ENCODE measurements at regions not wholly inside any gene's neighbourhood (a gene's known extent, or its start where the extent isn't known, plus 50 kb on each side); places are given as distances from the start of the nearest gene placed in this dataset.
A peak's percentile ranks its signal among the peaks of the same experiment; 100 is the strongest.

DNA sequence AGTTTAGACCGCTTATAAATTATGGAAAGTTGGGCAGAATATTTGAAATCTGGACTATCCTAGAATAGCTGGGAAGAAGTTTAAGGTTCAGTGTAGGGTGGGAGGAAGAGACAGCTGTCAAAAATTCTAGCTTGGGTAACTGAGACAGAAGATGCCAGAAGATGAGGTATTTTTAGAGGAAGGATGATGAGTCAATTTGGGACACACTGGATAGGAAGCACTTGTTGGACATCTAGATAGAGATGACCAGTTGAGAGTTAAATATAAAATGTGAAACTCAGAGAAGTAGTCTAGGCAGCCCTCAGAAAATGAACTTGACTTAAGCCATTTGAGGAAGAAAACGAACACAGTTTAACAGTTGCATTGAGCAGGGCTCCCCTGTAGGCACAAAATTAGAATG is 137.9 kb upstream of the MAP9 start:
- no peak for DNase-seq (ENCODE audit: low spot score)

DNA sequence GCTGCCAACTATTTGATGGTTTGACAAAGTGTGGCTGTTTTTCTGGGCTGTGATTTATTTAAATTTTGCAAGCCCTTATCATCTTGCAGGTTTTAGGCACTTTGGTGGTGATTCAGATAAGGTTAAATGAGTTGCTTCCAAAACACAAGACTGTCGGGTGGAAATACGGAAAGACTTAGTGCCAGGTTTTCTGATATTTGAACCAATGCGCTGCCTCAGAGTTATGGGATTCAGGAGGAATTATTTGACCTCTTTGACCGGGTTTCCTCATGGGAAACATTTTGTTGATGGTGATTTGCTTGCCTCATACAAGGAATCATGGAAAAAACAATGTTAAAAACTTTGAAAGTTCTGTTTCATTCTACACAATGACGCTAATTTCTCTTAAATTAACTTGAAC is 136.1 kb upstream of the MAP9 start:
- no peak for DNase-seq (ENCODE audit: low spot score)

DNA sequence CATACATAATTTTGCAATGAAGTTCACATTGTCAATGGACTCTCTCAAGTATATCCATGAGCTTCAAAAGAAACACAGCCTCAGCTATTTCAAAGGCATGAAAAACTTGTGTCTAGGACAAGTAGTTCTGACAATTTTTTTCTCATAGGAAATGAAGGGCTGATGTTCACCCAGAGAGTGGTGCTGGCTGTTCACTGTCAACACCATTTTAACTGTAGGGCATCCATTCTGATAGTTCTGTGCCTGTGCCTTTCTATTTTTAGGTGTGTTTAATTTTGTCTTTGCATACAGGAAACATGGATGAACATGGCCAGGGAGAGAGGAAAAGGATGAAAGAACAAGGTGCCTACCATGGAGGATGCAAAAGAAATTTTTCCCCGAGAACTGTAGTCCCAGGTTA is 135.3 kb upstream of the MAP9 start:
- DNase-seq (ENCODE audit: low spot score) = no peak

DNA sequence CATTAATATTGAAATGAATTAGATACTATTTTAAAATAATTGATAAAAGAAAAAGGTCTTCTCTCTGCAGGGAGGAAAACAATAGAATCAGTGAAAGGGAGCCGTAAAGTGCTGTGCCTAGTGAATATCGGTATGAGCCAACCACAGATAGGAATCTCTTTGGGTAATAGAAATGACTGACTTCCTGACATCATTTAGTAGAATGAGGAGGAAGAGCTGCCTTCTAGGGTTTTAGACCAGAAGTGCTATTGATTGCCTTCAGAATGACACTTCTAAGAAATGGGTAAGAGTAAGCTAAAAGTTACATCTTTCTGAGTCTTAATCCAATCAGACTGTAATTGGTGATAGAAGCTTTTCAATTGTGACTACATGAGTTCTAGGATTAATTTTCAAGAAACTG is 134.0 kb upstream of the MAP9 start:
- no peak for DNase-seq (ENCODE audit: low spot score)

DNA sequence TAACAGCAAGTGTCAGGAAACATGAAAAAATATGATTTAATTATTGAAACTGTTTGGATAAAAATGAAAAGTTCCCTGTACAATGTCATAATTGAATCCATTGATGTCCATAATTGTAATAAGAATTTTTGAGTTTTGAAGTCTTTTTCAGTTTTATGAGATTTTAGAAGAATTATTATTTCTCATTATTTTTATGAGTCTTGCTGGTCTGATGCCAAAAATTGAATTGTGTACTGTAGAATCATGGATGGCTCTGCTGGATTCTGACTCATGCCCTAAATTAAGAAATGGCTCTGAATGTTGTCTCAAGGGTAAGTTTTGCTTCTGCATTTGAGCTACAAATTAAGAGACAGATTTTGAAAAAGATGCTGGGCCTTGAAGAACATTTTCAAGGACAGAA is 132.8 kb upstream of the MAP9 start:
- no peak for DNase-seq (ENCODE audit: low spot score)

DNA sequence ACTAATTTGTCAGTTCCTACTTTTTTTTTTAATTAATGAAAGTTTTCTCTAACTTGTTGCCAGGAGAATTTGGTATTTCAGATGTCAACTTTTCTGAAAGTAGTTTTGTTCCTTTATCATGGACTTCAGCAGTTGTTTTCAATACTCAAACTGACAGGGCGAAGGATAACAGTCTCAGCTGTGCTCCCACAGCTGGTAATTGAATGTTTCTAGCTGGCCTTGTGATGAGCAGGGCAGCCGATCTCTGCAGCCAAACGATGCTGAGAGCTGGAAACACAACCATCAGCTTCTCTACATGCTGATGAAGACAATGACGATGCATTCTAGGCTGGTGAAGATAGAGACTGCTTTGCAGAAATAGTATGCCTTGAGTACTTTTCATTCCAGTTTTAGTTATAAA is 130.0 kb upstream of the MAP9 start:
- no peak for DNase-seq (ENCODE audit: low spot score)

DNA sequence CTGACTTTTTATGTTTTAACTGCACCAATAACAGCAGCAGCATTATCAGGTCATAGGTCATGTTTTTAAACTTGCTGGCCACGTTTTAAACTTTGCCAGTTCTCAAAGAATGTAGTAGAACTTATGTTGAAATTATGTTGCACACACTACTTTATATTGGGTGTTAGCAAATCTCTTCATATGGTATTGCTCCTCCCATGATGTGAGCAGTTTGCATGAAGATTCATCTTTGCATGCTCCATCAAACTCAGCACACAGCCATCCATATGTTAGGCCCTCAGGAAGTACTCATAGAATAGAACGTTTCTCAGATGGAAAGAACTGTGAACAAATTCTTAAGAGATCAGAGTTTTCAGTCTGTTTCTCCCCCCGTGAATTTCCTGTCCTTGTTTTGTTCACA is 128.6 kb upstream of the MAP9 start:
- no peak for DNase-seq (ENCODE audit: low spot score)

DNA sequence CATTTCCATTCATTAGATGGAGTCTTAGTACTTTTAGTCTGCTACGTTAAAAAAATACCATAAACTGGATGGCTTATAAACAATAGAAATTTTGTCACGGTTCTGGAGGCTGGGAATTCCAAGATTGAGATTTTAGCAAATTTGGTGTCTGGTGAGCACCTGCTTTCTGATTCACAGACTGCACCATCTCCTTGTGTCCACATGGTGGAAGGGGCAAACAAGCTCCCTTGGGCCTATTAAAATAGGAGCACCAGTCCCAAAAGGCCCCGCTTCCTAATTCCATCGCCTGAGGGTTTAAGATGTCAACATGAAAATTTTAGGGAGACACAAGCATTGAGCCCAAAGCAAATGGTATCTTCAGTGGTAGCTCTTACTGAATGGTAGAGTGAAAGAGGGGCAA is 120.5 kb upstream of the MAP9 start:
- peak; percentile 10 for DNase-seq (ENCODE audit: low spot score)

DNA sequence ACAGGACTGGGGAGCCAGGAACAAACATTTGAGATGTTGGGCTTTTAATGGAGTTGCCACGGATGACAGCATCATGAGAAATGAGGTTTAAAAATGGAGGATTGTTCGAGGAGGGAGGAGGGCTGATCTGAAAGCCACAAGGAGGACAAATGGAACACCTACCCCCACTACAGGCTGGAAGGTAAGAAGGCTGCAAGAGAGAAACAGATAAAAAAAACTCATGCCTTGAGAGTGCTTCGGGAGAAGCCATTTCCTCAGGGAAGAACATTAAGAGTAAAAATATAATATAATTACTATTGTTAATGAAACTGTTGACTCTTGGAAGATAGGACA is 119.5 kb upstream of the MAP9 start:
- no peak for DNase-seq (ENCODE audit: low spot score)

DNA sequence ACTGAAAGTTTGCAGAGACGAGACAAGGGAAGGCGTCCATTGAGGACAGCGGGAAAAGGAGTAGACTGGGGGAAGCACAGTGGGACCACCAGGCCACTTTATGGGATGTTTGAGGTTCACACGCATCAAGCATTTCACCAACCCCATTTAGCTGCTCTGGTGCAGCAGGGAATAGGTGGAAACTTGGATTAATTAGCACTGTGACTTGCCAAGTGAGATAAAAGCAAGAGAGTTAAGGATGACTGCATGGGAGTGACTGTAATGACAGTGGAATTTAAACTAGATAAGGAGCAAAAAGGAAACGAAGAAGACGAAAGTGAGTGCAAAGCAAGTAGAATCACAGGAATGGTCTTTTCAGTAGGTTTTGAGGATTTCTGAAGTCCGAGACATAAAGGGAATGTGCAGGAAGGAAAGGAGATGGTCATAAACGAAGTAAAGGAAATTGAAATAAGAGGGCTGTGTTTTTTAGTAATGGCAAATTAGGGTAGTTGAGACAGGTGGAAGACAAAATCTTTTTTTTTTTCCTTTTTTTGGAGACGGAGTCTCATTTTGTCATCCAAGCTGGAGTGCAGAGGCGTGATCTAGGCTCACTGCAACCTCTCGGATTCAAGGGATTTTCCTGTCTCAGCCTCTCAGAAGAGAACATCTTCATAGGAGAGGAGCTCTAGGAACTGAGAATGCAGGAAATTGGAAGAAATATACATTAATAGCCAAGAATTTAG is 119.0 kb upstream of the MAP9 start:
- no peak for DNase-seq (ENCODE audit: low spot score)

DNA sequence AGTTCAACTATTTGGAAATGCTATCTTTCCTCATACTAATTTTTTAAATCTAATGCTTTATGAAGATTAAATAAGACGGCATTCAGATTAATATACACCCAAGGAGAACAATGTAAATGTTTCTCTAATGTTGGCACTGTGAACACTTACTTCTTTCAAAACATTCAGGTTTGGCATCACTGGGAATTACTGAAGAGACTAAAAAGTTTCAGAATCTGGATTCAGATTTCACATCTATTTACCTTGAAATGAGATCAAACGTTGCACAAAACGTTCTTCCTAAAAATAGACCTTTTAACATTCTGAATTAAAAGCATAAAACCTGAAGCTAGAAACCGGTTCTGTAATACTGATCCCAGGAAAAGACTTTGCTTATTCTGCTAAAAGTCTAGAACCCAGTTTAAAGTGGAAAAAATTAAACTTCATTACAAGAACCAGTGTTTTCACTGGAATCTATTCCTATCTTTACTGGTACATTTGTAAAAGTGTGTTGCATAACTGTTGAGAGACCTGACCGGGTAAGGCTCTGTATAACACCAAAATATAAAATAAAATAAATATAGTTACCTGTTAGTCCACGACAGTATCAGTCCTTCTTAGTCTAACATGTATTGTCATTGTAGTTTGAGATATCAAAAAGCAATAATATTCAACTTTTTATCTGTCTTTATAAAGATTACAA is 117.4 kb upstream of the MAP9 start:
- DNase-seq (ENCODE audit: low spot score) = no peak

DNA sequence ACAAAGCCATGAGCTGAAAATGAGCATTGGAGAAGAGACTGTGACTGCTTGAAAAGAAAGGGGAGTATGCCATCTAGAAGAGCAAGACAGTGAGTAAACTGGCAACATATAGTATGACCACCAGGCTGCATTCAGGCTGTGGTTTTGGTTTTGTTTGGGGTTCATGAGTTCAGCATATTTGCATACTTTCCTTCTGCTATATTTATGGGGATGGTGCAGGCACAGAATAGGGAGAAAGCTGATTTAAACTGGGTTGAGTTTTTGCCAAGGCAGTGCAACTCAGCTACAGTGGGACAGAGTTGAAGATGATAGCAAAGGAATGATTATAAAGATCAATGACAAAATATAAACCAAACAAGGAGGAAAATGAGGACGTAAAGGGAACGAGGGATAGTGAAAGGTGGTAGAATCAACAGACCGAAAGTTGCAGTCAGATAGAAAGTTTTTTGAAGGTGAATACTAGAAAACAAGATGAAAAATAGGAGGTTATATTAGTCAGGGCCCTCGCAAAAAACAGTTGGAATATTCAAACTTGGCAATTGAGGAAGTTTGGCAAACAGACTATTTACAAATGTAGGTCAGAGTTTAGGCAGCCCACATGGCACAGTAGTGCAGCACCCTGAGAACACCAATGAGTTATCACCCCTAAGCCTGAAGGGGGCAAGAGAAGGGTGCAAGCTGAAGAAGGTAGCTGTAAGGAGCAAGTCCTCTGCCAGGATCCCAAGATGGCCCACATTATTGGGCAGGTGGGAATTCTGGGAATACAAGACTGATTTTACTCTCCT is 114.8 kb upstream of the MAP9 start:
- DNase-seq (ENCODE audit: low spot score) = no peak

DNA sequence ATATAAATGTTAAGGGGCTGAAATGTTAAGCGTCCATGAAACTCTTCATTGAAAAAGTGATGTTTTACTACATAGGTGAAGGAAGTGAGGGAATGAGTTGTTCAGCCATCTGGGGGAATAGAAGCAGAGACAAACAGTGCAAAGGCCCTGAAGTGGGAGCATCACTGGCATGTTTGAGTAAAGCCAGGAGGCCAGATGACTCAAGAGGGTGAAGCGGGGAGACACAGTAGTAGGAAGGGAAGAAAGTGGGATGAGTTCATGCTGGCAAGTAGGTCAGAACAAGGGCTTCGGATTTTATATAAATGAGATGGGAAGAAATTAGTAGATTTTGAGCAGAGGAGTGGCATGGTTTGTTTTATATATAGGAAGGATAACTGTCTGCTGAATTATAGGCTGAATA is 112.5 kb upstream of the MAP9 start:
- DNase-seq (ENCODE audit: low spot score) = no peak

DNA sequence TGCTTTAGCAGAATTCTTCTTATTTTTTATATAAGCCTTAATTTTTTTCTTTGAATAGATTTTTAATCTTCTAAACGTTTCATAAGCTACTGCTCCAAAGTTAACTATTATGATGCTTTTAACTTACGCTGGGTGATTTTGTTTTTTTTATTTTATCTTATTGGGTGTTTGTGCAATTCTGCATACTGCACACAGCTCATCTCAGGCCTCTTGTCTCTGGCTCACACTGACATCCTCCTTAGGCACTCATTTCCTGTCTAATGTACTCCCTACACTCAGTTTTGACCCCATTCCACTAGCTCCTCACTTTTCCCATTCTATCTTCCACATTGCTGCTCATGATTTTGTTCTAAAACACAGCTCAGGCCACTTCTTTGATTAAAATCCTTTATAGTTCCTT is 111.9 kb upstream of the MAP9 start:
- no peak for DNase-seq (ENCODE audit: low spot score)

DNA sequence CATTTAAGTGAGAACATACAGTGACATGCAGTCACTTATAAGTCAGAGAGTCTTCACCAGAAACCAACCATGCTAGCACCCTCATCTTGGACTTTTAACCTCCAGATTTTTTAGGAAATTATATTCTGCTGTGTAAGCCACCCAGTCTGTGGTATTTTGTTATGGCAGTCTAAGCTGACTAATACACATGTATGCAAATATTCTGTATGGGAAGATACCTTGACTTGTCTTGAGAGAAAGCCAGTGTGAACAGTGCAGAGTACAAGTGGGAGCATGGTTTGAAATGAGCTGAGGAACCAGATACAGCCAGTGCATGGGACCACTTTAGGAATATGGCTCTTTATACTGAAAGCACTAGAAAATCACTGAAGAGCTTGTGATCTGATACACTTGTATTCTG is 110.4 kb upstream of the MAP9 start:
- no peak for DNase-seq (ENCODE audit: low spot score)

DNA sequence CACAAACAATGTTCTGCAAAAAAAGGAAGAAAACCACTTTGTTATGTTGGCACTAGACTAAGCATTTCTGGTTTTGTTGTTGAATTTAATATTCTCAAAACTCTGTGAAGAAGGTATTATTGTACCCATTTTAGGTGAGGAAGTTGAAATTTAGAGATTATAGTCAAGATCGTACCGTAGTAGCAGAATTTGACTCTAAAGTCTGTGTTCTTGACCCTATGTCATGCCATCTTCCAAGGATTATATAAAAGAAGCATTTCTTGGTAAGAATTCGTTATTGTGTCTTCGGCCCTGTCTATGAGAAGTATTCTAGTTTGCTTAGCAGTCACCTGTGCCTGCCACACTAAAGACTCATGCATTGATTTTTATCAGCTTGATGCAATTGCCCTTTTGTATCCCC is 104.4 kb upstream of the MAP9 start:
- DNase-seq (ENCODE audit: low spot score) = no peak

DNA sequence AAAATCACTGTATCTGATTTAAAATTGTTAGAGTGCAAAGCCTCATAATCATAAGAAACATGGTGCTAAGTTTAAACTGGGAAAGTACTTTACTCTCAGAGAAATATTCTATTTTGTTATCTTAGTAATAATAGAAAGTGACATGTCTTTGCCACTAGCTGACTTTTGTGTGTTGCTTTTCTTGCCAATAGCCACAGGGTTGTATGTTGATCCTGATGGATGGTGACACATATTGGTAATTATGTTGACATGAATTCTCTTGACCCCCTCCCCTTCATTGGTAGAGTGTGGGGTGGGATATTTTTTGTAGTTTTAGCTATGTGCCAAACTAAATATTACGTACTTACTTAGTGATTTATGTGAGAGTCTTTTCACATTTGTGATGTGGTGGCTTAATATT is 103.1 kb upstream of the MAP9 start:
- DNase-seq (ENCODE audit: low spot score) = no peak

DNA sequence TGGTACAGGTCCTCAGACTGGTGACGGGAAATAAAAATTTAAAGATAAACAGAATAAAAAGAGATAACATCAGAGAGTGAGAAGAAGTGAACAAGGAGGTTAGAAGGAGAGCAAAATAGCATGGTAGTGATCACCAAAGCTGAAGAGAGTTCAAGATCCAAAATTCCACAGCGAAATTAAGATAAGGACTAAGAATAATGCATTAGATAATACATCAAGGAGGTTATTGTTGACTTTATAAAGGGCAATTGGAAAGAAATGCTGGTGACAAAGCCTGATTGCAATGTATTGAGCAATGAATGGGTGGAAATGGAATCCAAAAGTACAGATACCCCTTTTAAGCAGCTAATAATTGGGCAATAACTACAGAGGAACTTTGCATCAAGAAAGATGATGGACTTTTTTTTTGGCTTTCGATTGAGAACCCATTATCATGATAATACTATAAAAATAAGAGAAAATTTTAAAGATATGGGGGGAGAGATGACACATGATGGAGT is 101.6 kb upstream of the MAP9 start:
- DNase-seq (ENCODE audit: low spot score) = no peak

DNA sequence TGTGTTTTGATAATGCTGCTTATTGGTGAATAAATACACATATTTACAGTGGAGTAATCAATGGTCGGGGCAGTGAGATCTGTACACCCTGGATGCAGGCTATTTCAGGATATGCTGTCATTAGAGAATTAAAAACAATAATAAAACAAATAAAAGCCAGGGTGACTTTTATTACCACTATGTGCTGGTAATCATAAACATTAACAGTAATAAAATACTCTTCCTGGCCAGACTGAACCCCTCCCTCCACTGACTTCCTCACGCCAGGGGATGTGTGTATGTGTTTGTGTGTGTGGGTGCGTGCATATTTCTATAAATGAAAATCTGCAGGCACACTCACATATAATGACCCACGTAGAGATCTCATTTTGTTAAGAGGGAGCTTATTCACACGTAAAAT is 98.0 kb upstream of the MAP9 start:
- DNase-seq (ENCODE audit: low spot score) = no peak

DNA sequence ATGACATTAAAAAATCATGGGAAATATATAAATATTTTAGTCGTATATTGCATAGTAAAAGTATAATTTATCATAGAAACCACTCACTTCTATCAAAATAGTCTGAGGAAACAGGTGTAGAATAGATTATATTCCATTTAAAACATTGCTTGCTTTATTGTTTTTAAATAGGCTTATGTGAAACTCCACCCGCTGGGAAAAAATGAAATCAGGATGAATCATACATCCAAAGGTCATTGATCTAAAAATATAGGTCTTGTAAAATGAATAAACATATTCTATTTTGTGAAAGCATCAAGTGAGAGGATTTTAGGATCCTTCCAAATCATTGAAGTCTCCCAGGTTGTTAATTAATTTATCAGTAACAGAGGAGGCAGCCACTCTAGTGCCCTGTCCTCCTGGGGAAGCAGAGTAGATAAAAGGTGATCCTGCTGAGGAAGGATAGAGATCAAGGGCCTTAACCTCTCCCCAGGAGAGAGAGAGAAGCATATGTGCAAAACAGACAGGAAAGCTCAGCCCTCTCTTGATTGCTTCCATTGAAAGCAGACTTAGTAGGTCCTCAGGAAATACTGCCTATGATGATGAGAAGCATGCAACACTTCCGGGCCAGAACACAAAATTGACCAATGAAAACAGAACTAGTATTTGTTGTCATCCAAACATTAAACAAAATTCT is 96.8 kb upstream of the MAP9 start:
- no peak for DNase-seq (ENCODE audit: low spot score)

DNA sequence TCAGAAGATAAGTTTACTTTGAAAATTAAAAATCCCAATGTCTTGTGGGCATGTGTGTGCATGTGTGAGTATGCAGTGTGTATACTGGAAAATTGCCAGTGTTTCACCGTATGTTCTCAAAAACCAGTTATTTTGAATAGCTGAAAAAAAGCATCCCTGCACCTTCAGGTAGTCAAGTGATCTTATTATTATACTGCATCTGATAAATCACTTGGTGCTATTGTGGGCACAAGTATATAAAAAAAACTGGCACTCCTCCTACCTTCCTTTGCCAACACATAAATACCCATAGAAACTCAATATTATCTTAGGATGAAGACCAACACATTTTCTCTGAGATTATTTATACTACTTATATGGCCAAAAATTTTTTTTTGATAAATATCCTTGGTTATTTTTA is 91.5 kb upstream of the MAP9 start:
- no peak for DNase-seq (ENCODE audit: low spot score)

DNA sequence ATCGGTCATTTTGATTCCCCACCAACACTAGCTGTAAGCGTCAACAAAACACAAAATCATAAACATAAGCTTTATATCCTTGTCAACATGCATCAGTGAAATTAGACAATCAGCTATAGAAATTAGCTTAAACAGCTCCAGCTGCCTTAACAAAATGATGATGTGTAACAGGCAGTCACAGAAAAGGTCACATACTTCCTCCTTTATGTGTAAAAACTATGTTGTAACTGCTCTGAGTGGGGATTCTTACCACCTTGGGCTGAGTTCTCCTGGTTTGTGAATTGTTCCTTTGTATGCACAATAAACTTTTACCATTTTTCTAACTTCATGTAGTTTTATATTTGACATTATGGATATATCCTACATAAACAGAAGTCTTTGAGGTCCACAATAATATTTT is 73.9 kb upstream of the MAP9 start:
- no peak for DNase-seq (ENCODE audit: low spot score)

DNA sequence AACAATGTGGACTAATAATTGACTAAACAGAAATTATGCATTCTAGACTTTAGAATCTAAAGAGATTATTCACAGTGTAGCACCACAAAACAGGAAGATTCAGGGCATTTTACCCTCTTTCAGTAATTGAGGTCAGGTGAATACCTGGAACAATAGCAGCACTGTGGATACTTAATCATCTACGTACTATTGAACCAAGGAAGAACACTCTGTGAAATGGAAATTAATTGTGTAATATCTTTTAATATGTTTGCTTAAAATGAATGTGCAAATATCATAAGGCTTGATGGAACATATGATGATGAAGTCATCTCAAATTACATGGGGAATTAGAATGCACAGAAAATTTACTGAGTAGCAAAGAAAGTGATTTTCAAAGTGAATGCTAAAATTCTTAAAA is 68.5 kb upstream of the MAP9 start:
- no peak for DNase-seq (ENCODE audit: low spot score)

Measured in iPS-NIHi11 (cell line).